VCaP (cell line): ENCODE measurements at regions not wholly inside any gene's neighbourhood (a gene's known extent, or its start where the extent isn't known, plus 50 kb on each side); places are given as distances from the start of the nearest gene placed in this dataset.

Experiments
- H3K27ac ChIP-seq: fragments of 450-650 bp; 2 replicates; pipeline ENCODE4 v1.5.1; 2017
- CTCF ChIP-seq: fragments of 450-650 bp; conservative IDR thresholded peaks from 2 replicates; pipeline ENCODE4 v1.5.1; 2017; ENCODE audit warnings: mild to moderate bottlenecking, moderate library complexity

- TF ChIP-seq CTCF: no peak
- no peak overlapping the region for H3K27ac ChIP-seq
Measured at GRCh38 chr7:72524037-72524436, 111.9 kb upstream of the CALN1 start.

DNA sequence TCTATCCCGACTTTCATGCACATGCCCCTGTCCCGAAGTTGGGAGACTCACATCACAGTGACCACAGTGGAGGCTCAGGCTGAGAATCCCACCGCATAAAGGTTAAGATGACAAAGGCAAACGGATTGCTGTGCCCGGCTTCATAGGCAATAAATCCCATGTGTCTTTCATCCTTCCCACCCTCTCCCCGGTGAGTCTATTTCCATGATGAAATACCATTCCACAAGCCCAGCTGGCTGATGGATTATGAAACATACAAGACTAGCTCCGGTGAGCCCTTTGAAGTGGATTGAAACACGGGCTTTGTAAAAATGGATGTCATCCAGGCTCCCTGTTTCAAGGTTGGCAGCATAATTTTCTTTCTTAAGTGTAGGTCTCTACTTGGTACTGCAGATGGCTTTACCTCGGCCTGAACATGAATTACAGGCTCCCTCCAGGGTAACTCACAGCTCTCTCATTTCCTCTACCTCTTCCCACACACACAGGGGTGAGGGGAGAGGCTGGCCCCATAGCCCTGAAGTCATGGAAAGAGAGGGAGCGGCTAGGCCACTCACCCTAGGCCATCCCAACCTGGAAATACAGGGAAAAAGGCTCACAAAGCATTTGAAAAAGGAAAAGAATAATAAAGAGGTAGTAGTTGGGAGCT lies 92.0 kb upstream of the CALN1 start:
- TF ChIP-seq CTCF: no peak
- no peak overlapping the region for H3K27ac ChIP-seq

GRCh38 chr7:72503644-72504043 lies 91.5 kb upstream of the CALN1 start:
- no peak overlapping the region for H3K27ac ChIP-seq
- TF ChIP-seq CTCF: no peak

DNA sequence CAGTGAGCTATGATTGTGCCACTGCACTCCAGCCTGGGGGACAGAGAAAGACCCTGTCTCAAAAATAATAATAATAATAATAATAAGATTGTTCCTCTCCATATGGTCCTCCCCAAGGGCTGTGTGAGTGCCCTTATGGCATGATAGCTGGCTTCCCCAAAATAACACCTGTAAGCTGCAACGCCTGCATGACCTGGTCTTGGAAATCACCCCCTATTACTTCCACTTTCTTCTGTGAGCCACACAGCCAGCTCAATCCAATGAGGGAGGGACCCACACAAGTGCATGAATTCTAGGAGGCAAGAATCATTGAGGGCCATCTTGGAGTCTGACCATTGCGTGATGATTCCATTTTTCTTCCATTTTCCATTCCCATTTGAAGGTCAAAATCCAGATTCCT lies 82.7 kb upstream of the CALN1 start:
- no peak for TF ChIP-seq CTCF
- H3K27ac ChIP-seq: no peak overlapping the region

DNA sequence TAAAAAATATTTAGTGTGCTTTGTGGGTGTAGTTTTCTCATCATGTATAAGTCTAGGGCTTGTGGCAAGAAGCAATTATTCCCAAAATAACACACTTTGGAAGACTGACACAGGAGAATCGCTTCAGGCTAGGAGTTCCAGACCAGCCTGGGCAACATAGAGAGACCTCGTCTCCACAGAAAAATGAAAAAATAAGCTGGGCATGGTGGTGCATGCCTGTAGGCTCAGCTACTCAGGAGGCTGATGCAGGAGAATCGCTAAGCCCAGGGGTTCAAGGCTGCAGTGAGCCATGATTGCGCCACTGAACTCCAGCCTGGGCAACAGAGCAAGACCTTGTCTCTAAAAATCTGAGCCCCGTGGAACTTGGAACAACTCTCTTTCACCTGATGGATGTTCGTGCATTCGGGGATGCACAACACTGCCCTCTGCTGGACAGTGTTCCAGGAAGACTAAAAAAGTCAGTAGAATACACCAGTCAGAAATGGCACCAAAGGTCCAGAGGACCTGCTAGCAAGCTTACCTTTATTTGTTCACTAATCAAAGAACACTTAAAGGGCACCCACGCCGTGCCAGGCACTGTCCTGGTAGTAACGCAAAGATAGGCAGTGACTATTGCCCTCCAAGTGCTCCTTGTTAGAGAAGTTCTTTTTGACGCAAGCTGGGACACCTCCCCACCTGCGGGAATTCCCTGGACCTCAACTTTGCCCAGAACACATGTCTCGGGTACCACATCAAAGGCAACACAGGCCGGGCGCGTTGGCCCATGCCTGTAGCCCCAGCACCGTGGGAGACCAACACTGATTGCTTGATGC lies 81.9 kb upstream of the CALN1 start:
- H3K27ac ChIP-seq: no peak overlapping the region
- peak; percentile 93 for TF ChIP-seq CTCF

DNA sequence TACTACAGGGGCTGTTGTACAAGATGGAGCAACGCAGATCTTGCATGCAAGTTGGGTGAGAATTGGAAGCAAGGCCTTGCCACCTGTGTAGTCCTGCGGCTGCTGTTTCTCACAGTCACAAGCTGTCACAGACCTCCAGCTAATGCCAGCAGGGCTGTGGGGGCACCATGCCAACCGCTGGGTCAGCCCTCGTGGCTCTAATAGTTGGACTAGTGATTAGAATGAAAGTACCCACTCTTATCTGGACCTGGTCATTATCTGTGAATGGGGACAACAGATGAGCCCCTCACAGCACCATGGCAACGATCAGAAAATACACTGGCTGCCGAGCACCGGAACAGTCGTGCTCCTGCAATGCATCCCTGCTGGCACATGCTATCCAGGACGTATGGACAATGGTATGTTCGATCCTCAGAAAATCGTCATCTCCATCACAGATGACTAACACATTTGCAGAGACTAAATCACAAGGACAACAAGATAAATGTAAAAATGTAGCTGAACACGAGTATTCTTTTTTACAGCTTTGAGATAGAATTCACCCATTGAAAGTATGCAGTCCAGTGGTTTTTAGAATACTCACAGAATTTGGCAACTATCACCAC lies 80.4 kb upstream of the CALN1 start:
- TF ChIP-seq CTCF: no peak
- no peak overlapping the region for H3K27ac ChIP-seq

DNA sequence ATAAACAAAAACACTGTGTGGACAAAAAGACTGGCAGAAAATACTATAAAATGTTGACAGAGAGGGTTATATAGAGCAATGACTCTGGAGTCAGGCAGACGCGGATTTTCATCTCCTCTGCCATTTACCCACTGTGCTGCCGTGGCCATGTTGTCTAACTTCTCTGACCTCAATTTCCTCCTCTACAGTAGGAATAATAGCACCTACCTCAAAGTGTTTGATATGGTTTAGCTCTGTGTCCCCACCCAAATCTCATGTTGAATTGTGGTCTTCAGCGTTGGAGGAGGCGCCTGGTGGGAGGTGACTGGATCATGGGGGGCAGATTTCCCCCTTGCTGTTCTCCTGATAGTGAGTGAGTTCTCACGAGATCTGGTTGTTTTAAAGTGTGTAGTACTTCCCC lies 78.2 kb upstream of the CALN1 start:
- H3K27ac ChIP-seq: no peak overlapping the region
- TF ChIP-seq CTCF: no peak
